Stomach (tissue), 8 donors: ENCODE measurements at regions not wholly inside any gene's neighbourhood (a gene's known extent, or its start where the extent isn't known, plus 50 kb on each side); places are given as distances from the start of the nearest gene placed in this dataset.
"Not testable (repeated sequence)": the region's sequence is repeated elsewhere in the genome, so short reads cannot be mapped to it uniquely, and the experiment has no call there.

Experiments
- DNase-seq, 2 donors: peaks; one replicate each; pipeline versions ENCODE4 v3.0.0 to v3.0.0-alpha.2; 2013 to 2019
- H3K27ac ChIP-seq, 5 donors: fragments of 200-600 bp in 4 of 5; sonication (generic) in 4 of 5; one replicate each; pipeline ENCODE4 v1.5.1; 2013 to 2019; ENCODE audit warnings: mild to moderate bottlenecking in 1 of 5, moderate library complexity in 1 of 5
- H3K27me3 ChIP-seq, 3 donors: fragments of 200-600 bp; sonication (generic); one replicate each; pipeline ENCODE4 v1.5.1; 2017 to 2019; ENCODE audit warnings: mixed run types in 1 of 3
- H3K36me3 ChIP-seq, 4 donors: fragments of 200-600 bp; sonication (generic); 1 replicate in 3 of 4; 2 replicates in 1 of 4; pipeline ENCODE4 v1.5.1; 2016 to 2019
- H3K4me1 ChIP-seq, 4 donors: fragments of 200-600 bp; sonication (generic); one replicate each; pipeline ENCODE4 v1.5.1; 2016 to 2019
- H3K4me3 ChIP-seq, 4 donors: fragments of 200-600 bp; sonication (generic) in 3 of 4; one replicate each; pipeline ENCODE4 v1.5.1; 2016 to 2019; ENCODE audit warnings: mild to moderate bottlenecking in 1 of 4
- H3K9me3 ChIP-seq, 4 donors: fragments of 200-600 bp; sonication (generic); one replicate each; pipeline ENCODE4 v1.5.1; 2016 to 2019
- EP300 ChIP-seq: sonication (generic); formaldehyde crosslinking; IDR thresholded peaks from one replicate; pipeline ENCODE4 v1.6.1; 2017; ENCODE audit warnings: antibody characterized with exemption
- POLR2A ChIP-seq, 4 donors: fragments of 450-650 bp; IDR thresholded peaks; one replicate each; pipeline ENCODE4 v1.6.1; 2016; ENCODE audit warnings: antibody characterized with exemption in 4 of 4, control low read depth in 2 of 4, mild to moderate bottlenecking in 1 of 4, moderate library complexity in 1 of 4
- POLR2AphosphoS5 ChIP-seq, 3 donors: sonication (generic); formaldehyde crosslinking; IDR thresholded peaks; one replicate each; pipeline ENCODE4 v1.6.1; 2016; ENCODE audit warnings: antibody characterized with exemption in 3 of 3
- whole genome bisulfite sequencing, 5 donors: extraction: QIAGEN DNeasy Blood & Tissue Kit in 3 of 5; methylation state at CpG; one replicate each; pipeline versions ENCODE4 v1.1.5 to v1.1.7; 2013 to 2018; 5-methylcytosine and 5-hydroxymethylcytosine counted together
- intact Hi-C: fragments of 100-400 bp; cut with DNase I; formaldehyde crosslinking; loops from one replicate; pipeline ENCODE4 v1.15.1; 2023; ENCODE audit warnings: low total_unique reads
- TF ChIP-seq, protein P1 (sequence below), 7 experiments: fragments of 450-650 bp in 4 of 7; fragments of 200-600 bp in 3 of 7; sonication (generic) in 3 of 7; IDR thresholded peaks; one replicate each; pipeline ENCODE4 v1.5.1; 2016 to 2019; ENCODE audit warnings: antibody characterized with exemption in 7 of 7, control low read depth in 2 of 7, mild to moderate bottlenecking in 1 of 7
- donor health status: healthy with polysubstance abuse.
- donor health status: Bipolar disorder and iron deficiency.
- donor health status: healthy.

DNA sequence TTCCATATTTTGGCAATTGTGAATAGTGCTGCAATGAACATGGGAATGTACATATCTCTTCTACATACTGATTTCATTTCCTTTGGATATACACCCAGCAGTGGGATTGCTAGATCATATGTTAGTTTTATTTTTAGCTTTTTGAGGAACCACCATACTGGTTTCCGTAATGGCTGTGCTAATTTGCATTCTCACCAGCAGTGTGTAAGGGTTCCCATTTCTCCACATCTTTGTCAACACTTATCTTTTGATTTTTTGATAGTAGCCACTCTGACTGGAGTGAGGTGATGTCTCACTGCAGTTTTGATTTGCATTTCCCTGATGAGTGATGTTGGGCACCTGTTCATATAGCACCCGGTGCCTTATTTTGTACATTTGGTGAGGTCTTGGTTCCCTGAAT lies 519.6 kb downstream of the REEP3 start:
- no peaks in the 10 kb centered on the region for H3K9me3 ChIP-seq
- H3K27ac ChIP-seq: no peak overlapping the region
- no peak for TF ChIP-seq POLR2AphosphoS5 (IDR thresholded peaks at IDR 0.05)
- TF ChIP-seq POLR2A (IDR thresholded peaks at IDR 0.05): no peak
- TF ChIP-seq, protein P1, sequence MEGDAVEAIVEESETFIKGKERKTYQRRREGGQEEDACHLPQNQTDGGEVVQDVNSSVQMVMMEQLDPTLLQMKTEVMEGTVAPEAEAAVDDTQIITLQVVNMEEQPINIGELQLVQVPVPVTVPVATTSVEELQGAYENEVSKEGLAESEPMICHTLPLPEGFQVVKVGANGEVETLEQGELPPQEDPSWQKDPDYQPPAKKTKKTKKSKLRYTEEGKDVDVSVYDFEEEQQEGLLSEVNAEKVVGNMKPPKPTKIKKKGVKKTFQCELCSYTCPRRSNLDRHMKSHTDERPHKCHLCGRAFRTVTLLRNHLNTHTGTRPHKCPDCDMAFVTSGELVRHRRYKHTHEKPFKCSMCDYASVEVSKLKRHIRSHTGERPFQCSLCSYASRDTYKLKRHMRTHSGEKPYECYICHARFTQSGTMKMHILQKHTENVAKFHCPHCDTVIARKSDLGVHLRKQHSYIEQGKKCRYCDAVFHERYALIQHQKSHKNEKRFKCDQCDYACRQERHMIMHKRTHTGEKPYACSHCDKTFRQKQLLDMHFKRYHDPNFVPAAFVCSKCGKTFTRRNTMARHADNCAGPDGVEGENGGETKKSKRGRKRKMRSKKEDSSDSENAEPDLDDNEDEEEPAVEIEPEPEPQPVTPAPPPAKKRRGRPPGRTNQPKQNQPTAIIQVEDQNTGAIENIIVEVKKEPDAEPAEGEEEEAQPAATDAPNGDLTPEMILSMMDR (IDR thresholded peaks at IDR 0.05): no peak
- TF ChIP-seq EP300: no peak
- no peaks in the 10 kb centered on the region for H3K36me3 ChIP-seq
- H3K4me1 ChIP-seq: peaks cover 0 to 21% (median 6%) of the 10 kb centered on the region in 4 donors
- DNase-seq: no peak
- H3K4me3 ChIP-seq: peak overlapping the region in 1 of 4 donors; percentile 39
- 40 to 49% (median 47%) methylated on average over 2 of the region's 2 CpGs for WGBS, 5 donors
- H3K27me3 ChIP-seq: no peaks in the 10 kb centered on the region
- intact Hi-C loops: no loop called here

GRCh38 chr10:64041185-64041988 lies 520.2 kb downstream of the REEP3 start:
- peaks cover 0 to 19% (median 6%) of the 10 kb centered on the region in 4 donors for H3K4me1 ChIP-seq
- no peaks in the 10 kb centered on the region for H3K36me3 ChIP-seq
- no peaks in the 10 kb centered on the region for H3K27me3 ChIP-seq
- intact Hi-C loops: no loop called here
- no peaks in the 10 kb centered on the region for H3K9me3 ChIP-seq
- peak overlapping the region in 2 of 5 donors; percentile 22 to 26 for H3K27ac ChIP-seq
- peak; percentile 84 to 92 for DNase-seq
- 3 to 28% (median 15%) methylated on average over 6 to 43 of the region's 43 CpGs for WGBS, 5 donors
- TF ChIP-seq POLR2A (IDR thresholded peaks at IDR 0.05) (no peak), EP300 (no peak), POLR2AphosphoS5 (IDR thresholded peaks at IDR 0.05) (peak in 1 of 3 donors; percentile 47)
- TF ChIP-seq, protein P1 (IDR thresholded peaks at IDR 0.05): peak in 5 of 7 experiments; percentile 87 to 100 (median 93)
- peak overlapping the region; percentile 33 to 41 (median 36) for H3K4me3 ChIP-seq

DNA sequence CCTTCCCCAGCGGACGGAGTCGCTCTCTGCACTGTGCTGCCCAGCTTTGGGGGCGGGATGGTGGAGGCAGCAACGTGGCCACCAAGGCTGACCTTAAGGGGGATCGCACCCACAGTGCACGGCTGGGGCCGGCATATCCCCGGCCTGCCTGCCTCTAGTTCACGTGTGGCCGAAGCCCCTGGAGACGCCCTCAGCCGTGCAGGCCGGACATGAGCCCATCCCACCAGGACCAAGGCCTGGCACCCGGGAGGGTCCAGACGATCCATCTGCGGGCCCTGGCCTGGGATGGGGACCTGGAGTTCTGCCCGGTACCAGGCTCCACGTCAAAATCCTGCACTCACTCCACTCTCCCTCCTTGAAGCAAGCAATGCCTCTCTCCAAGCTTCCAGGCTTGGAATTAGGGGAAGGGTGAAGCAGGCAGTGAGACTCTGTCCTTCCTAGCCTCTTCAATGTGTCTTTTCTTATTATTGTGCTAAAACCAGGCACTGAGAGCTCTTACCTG lies 520.8 kb downstream of the REEP3 start:
- peaks cover 0 to 13% (median 6%) of the 10 kb centered on the region in 4 donors for H3K4me1 ChIP-seq
- H3K9me3 ChIP-seq: no peaks in the 10 kb centered on the region
- peak overlapping the region in 2 of 4 donors; percentile 33 for H3K4me3 ChIP-seq
- H3K36me3 ChIP-seq: no peaks in the 10 kb centered on the region
- H3K27me3 ChIP-seq: no peaks in the 10 kb centered on the region
- intact Hi-C loops: no loop called here
- peak in 1 of 2 donors; percentile 6 for DNase-seq
- no peak overlapping the region for H3K27ac ChIP-seq
- 84 to 89% (median 86%) methylated on average over 17 to 19 of the region's 19 CpGs for WGBS, 5 donors
- TF ChIP-seq POLR2AphosphoS5 (IDR thresholded peaks at IDR 0.05) (no peak), POLR2A (IDR thresholded peaks at IDR 0.05) (no peak), EP300 (no peak)
- TF ChIP-seq, protein P1 (IDR thresholded peaks at IDR 0.05): no peak

- WGBS, 5 donors: 92 to 98% (median 97%) methylated on average over 2 of the region's 2 CpGs
- H3K36me3 ChIP-seq: no peaks in the 10 kb centered on the region
Measured at GRCh38 chr10:64044098-64044497, 522.9 kb downstream of the REEP3 start.

DNA sequence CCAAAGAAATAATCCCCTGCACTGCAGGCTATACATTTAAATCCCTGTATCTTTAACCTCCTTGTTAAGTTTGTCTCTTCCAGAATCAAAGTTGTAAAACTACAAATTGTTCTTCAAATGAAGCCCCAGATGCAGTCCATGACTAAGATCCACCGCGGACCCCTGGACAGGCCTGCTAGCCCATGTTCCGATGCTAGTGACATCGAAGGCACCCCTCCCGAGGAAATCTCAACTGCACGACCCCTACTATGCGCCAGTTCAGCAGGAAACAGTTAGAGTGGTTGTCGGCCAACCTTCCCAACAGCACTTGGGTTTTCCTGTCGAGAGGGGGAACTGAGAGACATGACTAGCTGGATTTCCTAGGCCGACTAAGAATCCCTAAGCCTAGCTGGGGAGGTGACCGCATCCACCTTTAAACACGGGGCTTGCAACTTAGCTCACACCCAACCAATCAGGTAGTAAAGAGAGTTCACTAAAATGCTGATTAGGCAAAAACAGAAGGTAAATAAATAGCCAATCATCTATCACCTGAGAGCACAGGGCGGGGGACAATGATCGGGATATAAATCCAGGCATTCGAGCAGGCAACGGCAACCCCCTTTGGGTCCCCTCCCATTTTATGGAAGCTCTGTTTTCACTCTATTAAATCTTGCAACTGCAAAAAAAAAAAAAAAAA lies 523.9 kb downstream of the REEP3 start:
- H3K27me3 ChIP-seq, H3K4me3 ChIP-seq, DNase-seq, intact Hi-C loops, H3K9me3 ChIP-seq, H3K36me3 ChIP-seq, H3K27ac ChIP-seq: not testable (repeated sequence)
- peaks cover 0 to 13% (median 6%) of the 10 kb centered on the region in 4 donors for H3K4me1 ChIP-seq
- WGBS, 5 donors: 82 to 89% (median 88%) methylated on average over 16 of the region's 16 CpGs

More at GRCh38 chr10:64044098-64044497, 522.9 kb downstream of the REEP3 start:
- intact Hi-C loops: no loop called here
- Histone ChIP-seq H3K27ac (no peak overlapping the region), H3K4me3 (no peak overlapping the region), H3K27me3 (no peaks in the 10 kb centered on the region), H3K4me1 (peaks cover 0 to 13% (median 6%) of the 10 kb centered on the region in 4 donors), H3K9me3 (no peaks in the 10 kb centered on the region)
- DNase-seq: no peak
- TF ChIP-seq, protein P1 (IDR thresholded peaks at IDR 0.05): no peak
- no peak for TF ChIP-seq EP300
- no peak for TF ChIP-seq POLR2AphosphoS5 (IDR thresholded peaks at IDR 0.05)
- no peak for TF ChIP-seq POLR2A (IDR thresholded peaks at IDR 0.05)
